ENCODE measurements at regions not wholly inside any gene's neighbourhood (a gene's known extent, or its start where the extent isn't known, plus 50 kb on each side); places are given as distances from the start of the nearest gene placed in this dataset.
A peak's percentile ranks its signal among the peaks of the same experiment; 100 is the strongest.
"Not testable (repeated sequence)": the region's sequence is repeated elsewhere in the genome, so short reads cannot be mapped to it uniquely, and the experiment has no call there.

DNA sequence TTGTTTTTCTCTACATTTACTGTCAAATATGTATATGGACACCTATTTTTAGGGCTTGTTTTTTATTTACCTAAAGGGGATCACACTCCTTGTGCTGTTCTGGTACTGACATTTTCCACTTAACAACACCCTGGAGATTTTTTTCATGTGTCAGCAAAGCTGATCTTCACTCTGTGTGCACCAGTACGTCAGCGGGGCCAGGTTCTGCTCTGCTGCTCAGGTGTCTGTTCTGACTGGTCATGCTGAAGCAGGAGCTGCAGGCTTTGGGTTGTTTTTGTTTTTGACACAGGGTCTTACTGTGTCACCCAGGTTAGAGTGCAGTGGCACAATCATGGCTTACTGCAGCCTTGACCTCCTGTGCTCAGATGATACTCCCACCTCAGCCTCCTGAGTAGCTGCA, 81.9 kb upstream of the CCND2 start:
- no peak for DNase-seq (ENCODE audit: low read depth)

DNA sequence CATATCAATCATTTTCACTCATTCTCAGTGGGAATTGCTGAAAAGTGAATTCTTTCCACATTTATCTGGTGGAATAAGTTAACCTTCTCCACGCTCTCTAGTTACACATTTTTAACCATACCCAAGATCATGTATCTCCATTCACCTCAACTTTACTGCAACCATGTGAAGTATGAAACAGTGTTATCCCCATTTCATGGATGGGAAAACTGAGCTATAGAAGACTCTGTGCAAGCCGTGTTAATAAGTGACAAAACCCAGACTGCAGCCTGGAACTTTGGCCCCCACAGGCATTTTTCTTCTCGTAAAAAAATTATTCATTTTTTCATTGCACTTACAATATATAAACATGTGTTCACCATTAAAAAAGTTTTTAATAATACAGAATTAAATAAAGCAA, 82.4 kb upstream of the CCND2 start:
- DNase-seq (ENCODE audit: low read depth): no peak

DNA sequence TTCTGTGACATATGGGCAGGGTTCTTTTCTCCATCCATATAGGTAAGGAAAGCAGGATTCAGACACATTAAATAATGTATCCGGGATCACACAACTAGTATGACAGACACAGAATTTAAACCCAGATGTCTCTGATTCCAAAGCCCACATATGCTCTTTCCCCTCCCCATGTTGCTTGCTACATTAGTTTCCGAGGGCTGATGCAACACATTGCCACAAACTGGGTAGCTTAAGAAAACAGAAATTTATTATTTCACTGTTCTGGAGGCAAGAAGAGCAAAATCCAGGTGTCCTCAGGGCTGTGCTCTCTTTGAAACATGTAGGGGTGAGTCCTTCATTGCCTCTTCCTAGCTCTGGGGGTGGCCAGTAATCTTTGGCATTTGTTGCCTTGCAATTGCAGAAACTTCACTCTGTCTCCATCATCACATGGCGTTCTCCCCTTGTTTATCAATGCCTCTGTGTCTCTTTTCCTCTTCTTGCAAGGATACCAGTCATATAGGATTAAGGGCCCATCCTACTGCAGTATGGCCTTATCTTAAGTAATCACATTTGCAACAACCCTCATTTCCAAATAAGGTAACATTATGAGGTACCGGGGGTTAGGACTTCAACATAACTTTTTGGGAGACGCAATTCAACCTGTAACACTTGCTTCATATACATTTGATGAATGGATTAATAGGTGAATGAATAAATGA, 83.0 kb upstream of the CCND2 start:
- DNase-seq (ENCODE audit: low read depth): no peak

DNA sequence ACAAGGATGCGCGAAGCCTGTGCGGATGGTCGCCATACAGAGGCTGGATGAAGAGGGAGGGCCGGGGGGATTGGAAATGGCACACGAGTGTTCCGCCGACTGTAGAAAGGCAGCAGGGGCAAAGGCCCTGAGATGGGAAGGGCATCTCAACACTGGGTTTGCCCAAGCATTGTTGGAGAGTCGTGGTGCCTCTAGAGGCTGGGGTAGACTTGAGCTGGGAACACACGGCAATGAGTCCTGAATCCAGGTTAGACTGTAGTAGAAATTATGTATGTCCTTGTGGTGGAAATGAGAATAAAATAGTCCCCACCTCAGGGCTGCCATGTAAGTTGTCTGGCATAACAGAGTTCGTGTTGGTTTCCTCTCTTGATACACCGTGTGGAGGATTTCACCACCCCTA, 83.8 kb upstream of the CCND2 start:
- no peak for DNase-seq (ENCODE audit: low read depth)

DNA sequence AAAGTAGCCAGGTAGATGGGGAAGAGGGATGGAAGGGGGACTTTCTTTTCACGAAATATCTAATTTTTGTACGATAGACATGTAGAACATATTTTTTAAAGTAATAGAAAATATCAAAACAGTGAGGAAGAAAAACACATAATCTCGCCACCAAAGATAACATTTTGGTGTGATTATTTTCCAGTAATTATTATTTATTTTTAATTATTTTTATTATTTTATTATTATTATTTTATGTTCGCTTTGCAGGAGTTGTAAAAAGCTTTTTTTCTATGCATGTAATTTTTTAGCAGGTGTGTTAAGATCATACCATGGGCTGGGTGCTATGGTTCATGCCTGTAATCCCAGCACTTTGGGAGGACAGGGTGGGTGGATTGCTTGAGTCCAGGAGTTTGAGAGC, 85.6 kb upstream of the CCND2 start:
- no peak for DNase-seq (ENCODE audit: low read depth)

DNA sequence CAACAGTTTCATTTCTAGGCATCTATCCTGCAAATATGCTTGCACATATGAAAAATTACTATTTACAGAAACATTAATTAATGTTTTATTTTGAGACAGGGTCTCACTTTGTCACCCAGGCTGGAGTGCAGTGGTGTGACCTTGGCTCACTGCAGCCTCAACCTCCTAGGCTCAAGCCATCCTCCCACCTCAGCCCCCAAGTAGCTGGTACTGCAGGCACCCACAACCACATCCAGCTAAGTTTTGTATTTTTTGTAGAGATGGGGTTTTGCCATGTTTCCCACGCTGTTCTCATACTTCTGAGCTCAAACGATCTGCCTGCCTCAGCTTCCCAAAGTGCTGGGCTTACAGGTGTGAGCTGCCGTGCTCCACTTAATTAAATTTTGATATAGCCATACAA, 86.2 kb upstream of the CCND2 start:
- DNase-seq (ENCODE audit: low read depth): not testable (repeated sequence)

DNA sequence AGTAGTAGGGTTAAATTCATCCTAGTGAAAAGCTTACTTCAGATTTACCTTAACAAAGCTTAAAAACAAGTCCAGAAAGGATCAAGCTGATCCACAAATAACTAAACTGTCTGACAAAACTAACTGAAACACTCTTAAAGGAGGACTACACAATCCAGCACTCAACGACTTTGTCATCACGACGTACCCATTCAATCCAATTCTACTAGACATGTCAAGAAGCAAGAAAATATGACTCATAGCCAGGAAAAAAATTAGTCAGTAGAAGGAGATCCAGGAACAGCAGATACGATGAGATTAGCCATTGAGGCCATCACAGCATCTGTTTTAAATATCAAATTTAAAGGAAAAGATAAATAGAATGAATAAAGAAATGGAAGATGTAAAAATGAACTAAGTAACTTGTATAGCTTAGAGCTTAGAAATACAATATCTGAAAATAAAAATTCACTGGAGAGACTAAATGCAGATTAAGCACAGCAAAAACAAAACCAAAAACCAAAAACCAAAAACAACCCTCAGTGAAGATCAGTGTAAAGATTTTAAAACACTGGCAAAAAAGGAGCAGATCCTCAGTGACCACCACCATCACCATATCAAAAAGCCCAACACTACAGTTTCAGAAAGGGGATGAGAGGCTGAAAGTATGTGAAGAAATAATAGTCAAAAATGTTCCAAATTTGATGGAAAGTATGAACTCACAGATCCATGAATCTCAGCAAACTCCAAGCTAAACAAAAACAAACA, 95.0 kb upstream of the CCND2 start:
- no peak for DNase-seq (ENCODE audit: low read depth)

DNA sequence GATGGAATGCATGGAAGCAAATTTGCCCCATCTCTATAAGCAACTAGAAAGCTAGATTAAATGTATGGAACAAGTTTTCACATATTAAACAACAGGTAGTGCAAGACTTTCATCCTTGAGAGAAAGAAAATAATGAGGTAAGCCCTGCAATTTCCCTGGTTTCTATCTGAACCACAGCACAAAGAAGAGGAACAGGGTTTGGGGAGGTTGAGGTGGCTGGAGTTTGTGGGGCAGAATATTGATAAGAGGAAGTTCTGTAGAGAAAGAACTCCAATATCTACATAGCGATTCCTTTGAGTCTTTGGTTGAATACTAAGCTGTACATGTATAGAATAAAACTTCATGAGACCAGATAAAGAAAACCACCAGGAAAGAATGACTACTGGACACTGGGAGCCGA, 96.3 kb upstream of the CCND2 start:
- no peak for DNase-seq (ENCODE audit: low read depth)

DNA sequence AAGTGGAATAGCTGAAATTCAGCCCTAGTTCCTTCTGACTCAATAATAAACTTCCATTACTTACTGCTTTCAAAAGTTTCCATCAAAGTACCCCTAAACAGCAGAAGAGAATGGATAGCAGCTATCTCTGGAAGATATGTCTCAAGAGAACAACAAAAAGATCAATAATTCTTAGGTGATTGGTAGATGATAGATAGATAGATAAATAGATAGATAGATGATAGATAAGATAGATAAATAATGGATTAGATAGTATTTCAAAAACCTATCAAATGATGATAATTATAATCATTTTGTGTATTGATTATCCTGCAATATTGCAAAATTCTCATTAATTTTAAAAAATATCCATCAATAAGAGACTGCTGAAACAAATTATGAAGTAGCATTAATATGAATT, 97.4 kb upstream of the CCND2 start:
- no peak for DNase-seq (ENCODE audit: low read depth)

DNA sequence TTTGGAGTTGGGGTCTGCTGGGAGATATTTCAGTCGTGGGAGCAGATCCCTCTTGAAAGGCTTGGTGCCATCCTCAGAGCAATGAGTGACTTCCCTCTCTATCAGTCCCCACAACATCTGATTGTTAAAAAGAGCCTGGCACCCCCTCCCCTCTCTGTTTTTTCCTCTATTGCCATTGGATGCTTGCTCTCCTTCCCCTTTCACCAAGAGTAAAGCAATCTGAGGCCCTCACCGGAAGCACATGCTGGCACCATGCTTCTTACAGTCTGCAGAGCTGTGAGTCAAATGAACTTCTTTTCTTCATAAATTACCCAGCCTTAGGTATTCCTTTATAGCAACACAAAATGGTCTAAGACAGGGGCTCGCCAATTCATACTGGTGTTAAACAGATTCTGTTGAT, 99.1 kb upstream of the CCND2 start:
- no peak for DNase-seq (ENCODE audit: low read depth)

DNA sequence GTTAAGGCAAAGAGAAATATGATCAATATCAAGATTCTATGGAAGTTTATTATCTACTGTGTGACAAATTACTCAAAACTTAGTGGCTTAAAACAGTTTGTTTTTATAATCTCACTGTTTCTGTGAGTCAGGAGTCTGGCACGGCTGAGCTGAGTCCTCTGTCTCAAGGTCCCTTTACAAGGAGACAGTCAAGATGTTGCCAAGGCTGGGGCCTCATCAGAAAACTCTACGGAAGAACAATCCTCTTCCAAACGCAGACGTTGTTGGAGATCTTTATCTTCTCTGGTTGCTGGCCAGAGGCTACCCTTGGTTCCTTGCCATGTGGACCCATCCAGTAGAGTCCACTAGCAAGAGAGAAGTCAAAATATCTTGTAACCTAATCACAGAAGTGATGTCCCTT, 100.6 kb upstream of the CCND2 start:
- DNase-seq (ENCODE audit: low read depth): no peak

DNA sequence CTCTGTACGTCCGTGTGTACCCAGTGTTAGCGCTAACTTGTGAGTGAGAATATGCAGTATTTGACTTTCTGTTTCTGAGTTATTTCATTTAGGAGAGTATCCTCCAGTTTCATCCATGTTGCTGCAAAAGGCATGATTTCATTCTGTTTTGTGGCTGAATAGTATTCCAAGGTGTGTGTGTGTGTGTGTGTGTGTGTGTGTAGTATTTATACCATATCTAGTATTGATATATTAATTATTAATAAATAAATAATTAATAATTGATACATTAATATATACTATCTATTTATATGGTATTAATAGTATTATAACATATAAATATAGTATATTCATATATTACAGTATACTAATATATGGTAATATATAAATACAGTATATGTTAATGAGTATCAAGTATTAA, 101.8 kb upstream of the CCND2 start:
- DNase-seq (ENCODE audit: low read depth): no peak

DNA sequence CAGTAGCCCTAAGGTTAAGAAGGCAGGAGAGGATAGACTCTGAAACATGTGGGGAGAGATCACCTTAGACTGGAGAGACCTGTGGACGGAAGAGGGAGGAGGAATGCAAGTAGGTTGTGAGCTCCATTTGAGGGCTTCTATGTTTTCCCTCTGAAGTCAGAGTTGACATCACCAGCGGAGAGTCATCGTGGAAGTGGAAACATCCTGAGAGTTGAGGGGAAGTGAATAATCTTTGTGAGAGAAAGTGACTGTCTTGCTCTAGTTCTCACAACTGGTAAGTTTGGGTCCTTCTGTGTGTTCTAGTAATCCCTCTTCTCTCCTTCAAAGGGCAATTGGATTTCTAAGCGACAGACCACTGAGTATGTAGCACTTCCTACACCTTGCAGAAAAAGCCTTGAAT, 103.6 kb upstream of the CCND2 start:
- DNase-seq (ENCODE audit: low read depth): no peak

DNA sequence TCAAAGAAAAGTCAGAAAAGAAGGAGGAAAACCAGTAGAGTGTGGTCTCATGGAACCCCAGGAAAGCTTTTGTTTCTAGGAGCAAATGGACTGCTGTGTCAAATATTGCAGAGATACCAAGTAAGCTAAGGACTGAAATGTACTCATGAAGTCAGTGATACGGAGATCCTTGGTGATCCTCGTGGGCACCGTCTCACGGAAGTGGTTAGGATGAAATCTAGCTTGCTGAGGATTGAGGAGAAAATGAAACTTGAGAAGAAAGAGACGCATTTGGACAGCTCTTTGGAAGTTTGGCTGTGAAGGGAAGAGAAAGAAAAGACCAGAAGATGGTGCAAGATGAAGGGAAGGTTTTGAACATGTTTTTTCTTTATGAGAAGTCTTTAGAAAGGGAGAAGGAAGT, 104.0 kb upstream of the CCND2 start:
- no peak for DNase-seq (ENCODE audit: low read depth)

DNA sequence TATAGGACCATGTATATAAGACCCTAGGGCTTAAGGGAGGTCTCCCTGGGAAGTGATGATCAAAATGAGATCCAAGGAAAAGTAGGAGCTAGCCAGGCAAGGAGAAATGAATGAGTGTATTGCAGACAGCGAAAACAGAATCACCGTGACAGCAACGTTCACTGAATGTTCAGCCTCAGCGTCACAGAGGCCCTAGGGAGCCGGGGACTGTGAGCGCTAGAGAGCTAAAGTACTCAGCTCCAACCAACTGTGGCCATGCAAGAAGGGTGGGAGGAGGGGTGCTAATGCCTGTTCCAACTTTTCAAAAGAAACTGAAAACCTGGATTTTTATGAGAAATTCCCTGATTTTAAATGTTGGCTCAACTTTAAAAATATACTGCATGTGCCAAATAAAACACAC, 105.5 kb upstream of the CCND2 start:
- DNase-seq (ENCODE audit: low read depth): no peak

DNA sequence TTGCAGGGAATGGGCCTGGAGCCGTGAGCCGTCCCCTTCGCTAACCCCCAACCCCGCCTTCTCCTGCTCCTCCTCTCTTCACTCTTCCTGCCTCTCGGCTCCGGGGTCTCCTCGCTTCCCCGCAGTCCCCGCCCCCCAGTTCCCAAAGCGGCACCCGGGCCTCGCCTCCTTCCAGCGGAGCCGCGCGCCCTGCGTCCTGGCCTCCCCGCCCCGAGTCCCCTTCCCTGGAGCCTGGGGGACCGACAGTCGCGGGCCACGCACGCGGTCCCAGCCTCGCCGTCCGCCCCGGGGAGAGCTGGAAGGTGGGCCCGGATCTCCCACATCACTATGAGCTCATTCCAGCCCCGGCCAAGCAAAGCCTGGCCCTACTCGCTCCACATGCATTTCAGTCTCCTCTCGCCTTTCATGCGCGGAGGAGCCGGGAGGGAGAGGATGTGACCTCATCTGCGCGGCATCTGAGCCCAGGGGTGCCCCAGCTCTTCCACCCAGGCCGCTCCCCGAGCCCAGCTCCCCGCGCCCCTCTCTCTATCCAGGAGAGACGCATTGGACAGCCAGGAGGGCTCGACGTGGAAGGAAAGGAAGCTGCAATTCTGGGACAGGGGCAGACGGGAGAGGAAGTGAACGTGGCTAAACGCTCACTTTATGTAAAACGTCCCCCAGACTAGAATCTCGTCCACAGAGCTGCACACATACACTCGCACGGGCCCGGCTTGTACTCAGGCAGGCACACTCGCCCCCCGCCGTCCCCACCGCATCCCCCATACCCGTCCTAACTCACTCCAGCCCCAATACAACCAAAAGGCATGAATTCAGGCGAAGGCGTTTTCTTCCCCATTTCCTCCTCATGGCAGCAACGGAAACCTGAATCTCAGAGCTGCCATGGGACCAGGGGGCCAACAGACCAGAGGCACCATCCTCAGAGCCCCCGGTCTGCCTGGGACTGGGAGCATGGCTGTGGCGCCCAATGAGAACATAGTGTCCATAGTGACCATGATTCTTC, 108.7 kb upstream of the CCND2 start:
- DNase-seq (ENCODE audit: low read depth): peak; percentile 34

DNA sequence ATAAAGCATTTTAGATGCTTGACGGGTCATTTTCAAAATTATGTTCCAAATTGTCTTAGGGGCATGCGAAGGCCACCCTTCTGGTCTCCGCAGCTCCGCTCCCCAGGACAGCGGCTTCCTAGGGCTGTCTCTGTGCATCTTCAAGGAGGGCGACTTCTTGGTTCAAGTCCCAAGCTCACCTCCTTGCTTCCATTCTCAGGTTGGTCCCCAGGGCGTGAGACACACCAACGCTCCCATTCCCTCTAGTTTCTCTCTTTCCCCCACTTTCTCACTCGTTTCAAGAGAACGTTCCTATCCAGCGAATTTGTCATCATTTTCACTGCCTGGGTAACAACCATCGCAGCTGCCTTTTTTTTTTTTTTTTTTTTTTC, 109.4 kb upstream of the CCND2 start:
- no peak for DNase-seq (ENCODE audit: low read depth)

DNA sequence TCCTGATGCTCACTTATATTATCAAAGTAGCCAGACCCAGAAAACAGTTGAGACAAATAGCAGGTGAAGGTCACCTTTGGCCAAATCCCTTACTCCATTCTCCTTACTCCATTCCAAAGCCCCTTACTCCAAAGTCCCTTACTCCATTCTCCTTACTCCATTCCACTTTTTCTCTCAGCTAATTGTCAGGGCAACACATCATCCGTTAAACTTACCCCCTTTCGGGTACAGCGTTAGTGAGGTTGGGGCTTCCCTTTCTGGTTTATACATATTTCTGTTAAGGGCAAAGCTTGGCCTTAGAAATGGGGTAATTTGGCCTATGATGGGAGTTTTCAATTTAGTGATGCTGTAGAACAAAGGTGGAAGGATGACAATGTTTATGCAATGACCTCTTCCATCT, 111.8 kb upstream of the CCND2 start:
- no peak for DNase-seq (ENCODE audit: low read depth)

DNA sequence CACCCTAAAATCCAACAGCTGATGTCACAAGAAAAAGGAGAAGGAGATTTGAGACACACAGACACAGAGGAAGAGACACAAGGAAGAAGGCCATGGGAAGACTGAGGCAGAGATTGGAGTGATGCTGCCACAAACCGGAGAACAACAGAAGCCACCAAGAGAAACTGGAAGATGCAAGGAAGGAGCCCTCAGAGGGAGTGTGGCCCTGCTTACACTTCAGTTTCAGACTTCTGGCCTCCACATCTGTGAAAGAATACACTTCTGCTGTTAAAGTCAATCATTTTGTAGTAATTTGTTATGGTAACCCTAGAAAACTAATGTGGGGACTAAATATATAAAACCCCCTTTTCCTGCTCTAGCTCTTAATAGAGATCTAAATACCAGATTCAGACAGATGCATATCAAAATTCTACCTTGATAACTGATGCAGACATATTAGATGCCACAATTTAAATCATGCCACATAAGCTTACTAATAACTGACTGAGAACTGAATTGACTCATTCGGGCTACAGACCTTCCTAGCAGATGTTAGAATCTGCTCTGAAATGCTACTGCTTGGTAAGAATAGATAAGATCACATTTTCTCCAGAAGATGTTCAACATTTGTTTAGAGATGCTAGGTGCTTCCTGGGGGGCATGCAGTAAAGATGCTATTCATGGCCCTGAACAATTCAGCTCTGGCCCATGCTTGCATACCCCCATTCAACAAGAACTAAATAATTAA, 113.1 kb upstream of the CCND2 start:
- no peak for DNase-seq (ENCODE audit: low read depth)

DNA sequence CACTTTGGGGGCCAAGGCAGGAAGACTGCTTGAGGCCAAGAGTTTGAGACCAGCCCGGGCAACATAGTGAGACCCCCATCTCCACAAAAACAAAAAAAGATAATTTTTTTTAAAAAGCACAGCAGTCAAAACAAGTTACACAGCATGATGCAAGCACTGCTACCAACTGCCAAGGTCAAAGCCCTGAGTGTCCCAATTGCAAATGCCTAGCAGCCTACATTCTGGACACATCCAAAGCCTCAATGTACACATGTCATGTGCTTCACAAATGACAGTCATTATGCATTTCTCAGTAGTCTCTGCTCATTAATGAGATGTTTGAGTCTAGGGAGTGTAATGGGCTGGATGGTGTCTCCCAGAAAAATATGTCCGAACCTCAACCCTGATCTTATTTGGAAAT, 113.7 kb upstream of the CCND2 start:
- no peak for DNase-seq (ENCODE audit: low read depth)

DNA sequence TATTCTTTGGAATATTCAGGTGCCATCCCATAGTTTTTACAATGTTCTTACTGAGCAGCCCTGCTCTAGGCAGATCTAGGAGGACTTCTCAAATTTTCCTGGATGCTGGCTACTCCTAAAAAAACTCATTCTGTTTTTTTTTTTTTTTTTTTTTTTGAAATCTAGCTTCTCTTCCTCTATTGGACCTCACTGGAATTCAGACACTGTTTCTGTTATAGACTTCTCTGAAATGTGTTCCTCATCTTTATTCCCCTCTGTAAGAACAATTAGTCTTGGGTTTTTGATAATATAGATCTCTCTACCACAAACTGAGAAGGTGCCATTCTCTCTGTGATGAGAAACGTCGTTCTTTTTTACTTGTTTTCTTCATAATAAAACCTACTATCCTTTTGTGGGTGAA, 115.3 kb upstream of the CCND2 start:
- DNase-seq (ENCODE audit: low read depth): no peak

DNA sequence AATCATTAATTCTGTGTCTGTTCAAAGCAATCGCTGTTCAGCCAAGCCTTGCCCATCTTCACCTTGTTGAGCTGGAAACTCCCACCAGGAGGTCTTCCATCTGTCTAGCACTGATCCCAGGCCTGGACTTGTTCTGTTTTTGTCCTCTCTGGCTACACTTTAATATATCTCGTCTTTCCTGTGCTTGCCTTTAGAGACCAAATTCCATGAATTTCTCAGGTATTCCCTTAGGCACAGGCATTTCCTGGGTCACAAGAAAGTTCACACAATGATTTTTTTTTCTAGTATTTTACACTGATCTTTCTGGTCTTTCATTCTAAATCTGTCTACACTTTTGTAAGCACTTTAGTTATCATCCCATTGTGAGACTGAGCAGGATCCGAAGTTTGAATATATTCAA, 116.4 kb upstream of the CCND2 start:
- DNase-seq (ENCODE audit: low read depth): no peak

Data from activated T-helper 1 cell treated with Interleukin-2 at 50 U/mL for 16 hours (primary cell).